ENCODE measurements at regions not wholly inside any gene's neighbourhood (a gene's known extent, or its start where the extent isn't known, plus 50 kb on each side); places are given as distances from the start of the nearest gene placed in this dataset.

GRCh38 chr6:44059359-44060346 lies 67.6 kb downstream of the MRPL14 start:
- no peak for DNase-seq
- peaks cover 45 to 85% (median 56%) of the 10 kb centered on the region in 3 donors for H3K4me1 ChIP-seq
- intact Hi-C loops (cut with DNase I), result no loop called here
- H3K36me3 ChIP-seq, result no peaks in the 10 kb centered on the region
- WGBS, 2 donors, result 32 to 55% methylated on average over 5 to 7 of the region's 7 CpGs
- peak overlapping the region; percentile 76 to 90 (median 88) for H3K27ac ChIP-seq
- H3K9me3 ChIP-seq, result peaks cover 0 to 8% (median 0%) of the 10 kb centered on the region in 3 donors
- H3K27me3 ChIP-seq, result no peaks in the 10 kb centered on the region
- TF ChIP-seq, protein P1, sequence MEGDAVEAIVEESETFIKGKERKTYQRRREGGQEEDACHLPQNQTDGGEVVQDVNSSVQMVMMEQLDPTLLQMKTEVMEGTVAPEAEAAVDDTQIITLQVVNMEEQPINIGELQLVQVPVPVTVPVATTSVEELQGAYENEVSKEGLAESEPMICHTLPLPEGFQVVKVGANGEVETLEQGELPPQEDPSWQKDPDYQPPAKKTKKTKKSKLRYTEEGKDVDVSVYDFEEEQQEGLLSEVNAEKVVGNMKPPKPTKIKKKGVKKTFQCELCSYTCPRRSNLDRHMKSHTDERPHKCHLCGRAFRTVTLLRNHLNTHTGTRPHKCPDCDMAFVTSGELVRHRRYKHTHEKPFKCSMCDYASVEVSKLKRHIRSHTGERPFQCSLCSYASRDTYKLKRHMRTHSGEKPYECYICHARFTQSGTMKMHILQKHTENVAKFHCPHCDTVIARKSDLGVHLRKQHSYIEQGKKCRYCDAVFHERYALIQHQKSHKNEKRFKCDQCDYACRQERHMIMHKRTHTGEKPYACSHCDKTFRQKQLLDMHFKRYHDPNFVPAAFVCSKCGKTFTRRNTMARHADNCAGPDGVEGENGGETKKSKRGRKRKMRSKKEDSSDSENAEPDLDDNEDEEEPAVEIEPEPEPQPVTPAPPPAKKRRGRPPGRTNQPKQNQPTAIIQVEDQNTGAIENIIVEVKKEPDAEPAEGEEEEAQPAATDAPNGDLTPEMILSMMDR (IDR thresholded peaks at IDR 0.05), result no peak
- TF ChIP-seq POLR2A (IDR thresholded peaks at IDR 0.05), result no peak
- no peak overlapping the region for H3K4me3 ChIP-seq

- intact Hi-C loops (cut with DNase I), result no loop called here
- Histone ChIP-seq H3K27me3 (no peaks in the 10 kb centered on the region), H3K27ac (peak overlapping the region; percentile 76 to 90 (median 88)), H3K36me3 (no peaks in the 10 kb centered on the region), H3K4me3 (peak overlapping the region in 1 of 4 donors; percentile 5), H3K9me3 (peaks cover 0 to 8% (median 0%) of the 10 kb centered on the region in 3 donors), H3K4me1 (peaks cover 39 to 85% (median 51%) of the 10 kb centered on the region in 3 donors)
- WGBS, 2 donors, result 17 to 19% methylated on average over 9 to 10 of the region's 19 CpGs
- TF ChIP-seq, protein P1 (IDR thresholded peaks at IDR 0.05), result no peak
- no peak for TF ChIP-seq POLR2A (IDR thresholded peaks at IDR 0.05)
- no peak for DNase-seq
These were observed 68.5 kb downstream of the MRPL14 start for GRCh38 chr6:44058617-44059358.

DNA sequence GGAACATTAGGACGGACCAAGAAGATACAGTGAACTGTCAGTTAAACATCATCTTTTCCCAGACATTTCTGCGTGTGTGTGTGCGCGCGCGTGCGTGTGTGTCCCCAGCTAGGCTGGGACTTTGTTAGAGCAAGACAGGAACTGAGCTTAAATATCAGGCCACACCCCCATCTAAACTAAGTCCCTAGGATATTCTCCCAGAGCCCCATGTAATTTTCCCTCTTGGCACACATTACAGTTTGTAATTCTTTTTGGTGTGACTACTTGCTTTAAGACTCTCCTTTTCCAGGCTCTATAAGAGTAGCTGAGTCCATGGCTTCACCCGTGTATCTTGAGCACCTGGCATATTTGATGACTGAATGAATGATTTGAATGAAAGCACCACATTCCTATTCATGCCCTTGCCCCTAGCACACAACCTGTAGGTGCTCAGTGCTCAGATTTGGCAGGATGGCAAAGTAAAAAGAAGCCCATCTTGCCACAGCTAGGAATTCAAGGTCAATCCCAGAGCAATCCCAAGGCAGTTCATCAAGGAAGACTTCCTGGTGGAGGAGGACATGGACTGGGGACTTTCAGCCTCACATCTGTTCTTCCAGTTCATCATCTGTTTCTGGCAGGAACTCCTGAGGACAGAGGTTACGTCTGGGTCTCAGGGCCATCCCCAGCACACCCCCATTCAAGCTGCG lies 69.2 kb downstream of the MRPL14 start:
- TF ChIP-seq, protein P1 (IDR thresholded peaks at IDR 0.05), result no peak
- TF ChIP-seq POLR2A (IDR thresholded peaks at IDR 0.05), result no peak
- intact Hi-C loops (cut with DNase I), result no loop called here
- Histone ChIP-seq H3K4me1 (peaks cover 38 to 83% (median 51%) of the 10 kb centered on the region in 3 donors), H3K9me3 (peaks cover 0 to 8% (median 0%) of the 10 kb centered on the region in 3 donors), H3K4me3 (no peak overlapping the region), H3K27me3 (no peaks in the 10 kb centered on the region), H3K36me3 (no peaks in the 10 kb centered on the region), H3K27ac (peak overlapping the region; percentile 76 to 90 (median 88))
- WGBS, 2 donors, result 65 to 93% methylated on average over 7 to 10 of the region's 10 CpGs
- no peak for DNase-seq

GRCh38 chr6:44057238-44057930 lies 69.9 kb downstream of the MRPL14 start:
- Histone ChIP-seq H3K36me3 (no peaks in the 10 kb centered on the region), H3K4me3 (no peak overlapping the region), H3K27me3 (no peaks in the 10 kb centered on the region), H3K27ac (peak overlapping the region; percentile 76 to 90 (median 88)), H3K9me3 (peaks cover 0 to 8% (median 0%) of the 10 kb centered on the region in 3 donors), H3K4me1 (peaks cover 31 to 83% (median 51%) of the 10 kb centered on the region in 3 donors)
- WGBS, 2 donors, result 45 to 67% methylated on average over 4 of the region's 4 CpGs
- no peak for DNase-seq
- no peak for TF ChIP-seq POLR2A (IDR thresholded peaks at IDR 0.05)
- TF ChIP-seq, protein P1 (IDR thresholded peaks at IDR 0.05), result no peak
- intact Hi-C loops (cut with DNase I), result no loop called here

Data from esophagus squamous epithelium (tissue), 5 donors.